ENCODE measurements at regions not wholly inside any gene's neighbourhood (a gene's known extent, or its start where the extent isn't known, plus 50 kb on each side); places are given as distances from the start of the nearest gene placed in this dataset.

- Mint-ChIP-seq H3K4me1 (ENCODE audit: unreplicated experiment) (no peaks in the 10 kb centered on the region), H3K36me3 (ENCODE audit: low read depth, unreplicated experiment) (no peaks in the 10 kb centered on the region), H3K4me3 (ENCODE audit: unreplicated experiment) (no peak overlapping the region), H3K27me3 (ENCODE audit: unreplicated experiment) (no peaks in the 10 kb centered on the region), H3K9me3 (ENCODE audit: unreplicated experiment) (no peaks in the 10 kb centered on the region), H3K27ac (ENCODE audit: unreplicated experiment) (no peak overlapping the region)
- no peak for DNase-seq (ENCODE audit: low spot score)
- TF ChIP-seq CTCF (IDR thresholded peaks at IDR 0.05; ENCODE audit: unreplicated experiment), result no peak
These were observed 309.2 kb downstream of the NR4A2 start for GRCh38 chr2:156023229-156023869.

GRCh38 chr2:156021146-156022040 lies 311.1 kb downstream of the NR4A2 start:
- Mint-ChIP-seq H3K4me3 (ENCODE audit: unreplicated experiment) (no peak overlapping the region), H3K36me3 (ENCODE audit: low read depth, unreplicated experiment) (no peaks in the 10 kb centered on the region), H3K27ac (ENCODE audit: unreplicated experiment) (no peak overlapping the region), H3K4me1 (ENCODE audit: unreplicated experiment) (no peaks in the 10 kb centered on the region), H3K27me3 (ENCODE audit: unreplicated experiment) (no peaks in the 10 kb centered on the region), H3K9me3 (ENCODE audit: unreplicated experiment) (no peaks in the 10 kb centered on the region)
- no peak for DNase-seq (ENCODE audit: low spot score)
- TF ChIP-seq CTCF (IDR thresholded peaks at IDR 0.05; ENCODE audit: unreplicated experiment), result no peak

DNA sequence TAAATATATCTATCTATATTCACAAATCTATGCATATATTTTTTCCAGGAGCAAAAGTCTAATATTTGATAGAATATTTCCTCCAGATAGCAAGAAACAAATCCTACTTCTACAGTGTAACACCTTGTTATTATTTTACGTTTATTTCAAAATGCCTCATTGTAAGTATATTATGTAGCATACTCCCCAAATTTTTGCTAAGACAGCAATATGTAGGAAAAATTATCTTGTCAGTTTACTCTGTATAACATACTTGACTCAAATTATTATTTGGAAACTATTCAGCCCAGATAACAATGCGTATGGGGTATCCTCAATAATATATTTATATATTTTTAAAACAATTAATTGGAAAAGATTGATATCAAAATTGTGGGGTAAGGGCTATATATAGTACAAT lies 313.2 kb downstream of the NR4A2 start:
- no peaks in the 10 kb centered on the region for H3K9me3 Mint-ChIP-seq (ENCODE audit: unreplicated experiment)
- no peak overlapping the region for H3K27ac Mint-ChIP-seq (ENCODE audit: unreplicated experiment)
- H3K36me3 Mint-ChIP-seq (ENCODE audit: low read depth, unreplicated experiment), result no peaks in the 10 kb centered on the region
- H3K4me3 Mint-ChIP-seq (ENCODE audit: unreplicated experiment), result no peak overlapping the region
- no peak for DNase-seq (ENCODE audit: low spot score)
- no peak for TF ChIP-seq CTCF (IDR thresholded peaks at IDR 0.05; ENCODE audit: unreplicated experiment)
- no peaks in the 10 kb centered on the region for H3K27me3 Mint-ChIP-seq (ENCODE audit: unreplicated experiment)
- H3K4me1 Mint-ChIP-seq (ENCODE audit: unreplicated experiment), result no peaks in the 10 kb centered on the region

- TF ChIP-seq CTCF (IDR thresholded peaks at IDR 0.05; ENCODE audit: unreplicated experiment), result no peak
- Mint-ChIP-seq H3K9me3 (ENCODE audit: unreplicated experiment) (no peaks in the 10 kb centered on the region), H3K4me3 (ENCODE audit: unreplicated experiment) (no peak overlapping the region), H3K36me3 (ENCODE audit: low read depth, unreplicated experiment) (no peaks in the 10 kb centered on the region), H3K4me1 (ENCODE audit: unreplicated experiment) (no peaks in the 10 kb centered on the region), H3K27ac (ENCODE audit: unreplicated experiment) (no peak overlapping the region), H3K27me3 (ENCODE audit: unreplicated experiment) (no peaks in the 10 kb centered on the region)
- DNase-seq (ENCODE audit: low spot score), result no peak
These were observed 315.1 kb downstream of the NR4A2 start for GRCh38 chr2:156017341-156017885.

DNA sequence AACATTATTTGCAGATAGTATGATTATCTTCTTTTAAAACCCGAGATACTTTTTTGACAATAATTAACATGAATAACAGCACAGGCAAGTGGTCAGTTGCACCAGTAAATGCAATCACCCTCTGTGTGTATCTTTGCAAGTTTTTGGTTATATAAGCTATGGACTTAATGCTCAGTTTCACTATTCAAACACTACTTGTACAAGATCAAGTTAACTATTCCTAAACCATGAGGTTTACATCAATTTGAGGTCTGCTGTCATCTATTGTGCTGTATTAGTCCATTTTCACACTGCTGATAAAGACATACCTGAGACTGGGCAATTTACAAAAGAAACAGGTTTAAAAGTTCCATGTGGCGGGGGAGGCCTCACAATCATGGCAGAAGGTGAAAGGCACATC lies 323.2 kb downstream of the NR4A2 start:
- Mint-ChIP-seq H3K9me3 (ENCODE audit: unreplicated experiment) (no peaks in the 10 kb centered on the region), H3K36me3 (ENCODE audit: low read depth, unreplicated experiment) (peaks cover 3% of the 10 kb centered on the region), H3K27me3 (ENCODE audit: unreplicated experiment) (peaks cover 1% of the 10 kb centered on the region), H3K4me3 (ENCODE audit: unreplicated experiment) (no peak overlapping the region), H3K4me1 (ENCODE audit: unreplicated experiment) (no peaks in the 10 kb centered on the region), H3K27ac (ENCODE audit: unreplicated experiment) (no peak overlapping the region)
- DNase-seq (ENCODE audit: low spot score), result no peak
- no peak for TF ChIP-seq CTCF (IDR thresholded peaks at IDR 0.05; ENCODE audit: unreplicated experiment)
